ENCODE measurements at regions not wholly inside any gene's neighbourhood (a gene's known extent, or its start where the extent isn't known, plus 50 kb on each side); places are given as distances from the start of the nearest gene placed in this dataset.
"Not testable (repeated sequence)": the region's sequence is repeated elsewhere in the genome, so short reads cannot be mapped to it uniquely, and the experiment has no call there.

GRCh38 chrX:34338046-34338445 lies 205.9 kb upstream of the FAM47A start:
- no peak for ATAC-seq (ENCODE audit: insufficient number of reproducible peaks, low FRiP score, low read depth)
- Histone ChIP-seq H3K27ac (no peak overlapping the region), H3K4me1 (ENCODE audit: control insufficient read depth in 1 of 2, low read depth in 2 of 2) (no peaks in the 10 kb centered on the region), H3K9me3 (no peaks in the 10 kb centered on the region), H3K4me3 (no peak overlapping the region), H3K27me3 (replicated peaks; ENCODE audit: insufficient read depth) (no peaks in the 10 kb centered on the region), H3K36me3 (no peaks in the 10 kb centered on the region)
- no peak for TF ChIP-seq CTCF (IDR thresholded peaks at IDR 0.05)
- no peak for DNase-seq (ENCODE audit: low spot score)

GRCh38 chrX:34335376-34335775 lies 203.3 kb upstream of the FAM47A start:
- not testable (repeated sequence) for H3K36me3 ChIP-seq; H3K4me1 ChIP-seq (ENCODE audit: control insufficient read depth in 1 of 2, low read depth in 2 of 2); ATAC-seq (ENCODE audit: insufficient number of reproducible peaks, low FRiP score, low read depth); DNase-seq (ENCODE audit: low spot score); H3K9me3 ChIP-seq; H3K27me3 ChIP-seq (replicated peaks; ENCODE audit: insufficient read depth); H3K4me3 ChIP-seq; H3K27ac ChIP-seq

GRCh38 chrX:34332334-34332733 lies 200.2 kb upstream of the FAM47A start:
- no peak overlapping the region for H3K27ac ChIP-seq
- H3K27me3 ChIP-seq (replicated peaks; ENCODE audit: insufficient read depth), result no peaks in the 10 kb centered on the region
- no peaks in the 10 kb centered on the region for H3K4me1 ChIP-seq (ENCODE audit: control insufficient read depth in 1 of 2, low read depth in 2 of 2)
- no peaks in the 10 kb centered on the region for H3K9me3 ChIP-seq
- no peaks in the 10 kb centered on the region for H3K36me3 ChIP-seq
- H3K4me3 ChIP-seq, result no peak overlapping the region
- DNase-seq (ENCODE audit: low spot score), result no peak
- no peak for TF ChIP-seq CTCF (IDR thresholded peaks at IDR 0.05)
- no peak for ATAC-seq (ENCODE audit: insufficient number of reproducible peaks, low FRiP score, low read depth)

- Histone ChIP-seq H3K9me3 (no peaks in the 10 kb centered on the region), H3K27me3 (replicated peaks; ENCODE audit: insufficient read depth) (no peaks in the 10 kb centered on the region), H3K27ac (no peak overlapping the region), H3K4me3 (no peak overlapping the region), H3K36me3 (no peaks in the 10 kb centered on the region), H3K4me1 (ENCODE audit: control insufficient read depth in 1 of 2, low read depth in 2 of 2) (no peaks in the 10 kb centered on the region)
- TF ChIP-seq CTCF (IDR thresholded peaks at IDR 0.05), result no peak
- no peak for ATAC-seq (ENCODE audit: insufficient number of reproducible peaks, low FRiP score, low read depth)
- no peak for DNase-seq (ENCODE audit: low spot score)
Measured at GRCh38 chrX:34325460-34325859, 193.3 kb upstream of the FAM47A start.

GRCh38 chrX:34320424-34320823 lies 188.3 kb upstream of the FAM47A start:
- not testable (repeated sequence) for H3K36me3 ChIP-seq; H3K27me3 ChIP-seq (replicated peaks; ENCODE audit: insufficient read depth); ATAC-seq (ENCODE audit: insufficient number of reproducible peaks, low FRiP score, low read depth); H3K27ac ChIP-seq; H3K9me3 ChIP-seq; H3K4me3 ChIP-seq; DNase-seq (ENCODE audit: low spot score); H3K4me1 ChIP-seq (ENCODE audit: control insufficient read depth in 1 of 2, low read depth in 2 of 2)

- ATAC-seq (ENCODE audit: insufficient number of reproducible peaks, low FRiP score, low read depth), result no peak
- no peaks in the 10 kb centered on the region for H3K36me3 ChIP-seq
- H3K9me3 ChIP-seq, result no peaks in the 10 kb centered on the region
- no peak overlapping the region for H3K27ac ChIP-seq
- H3K4me3 ChIP-seq, result no peak overlapping the region
- no peak for DNase-seq (ENCODE audit: low spot score)
- H3K27me3 ChIP-seq (replicated peaks; ENCODE audit: insufficient read depth), result no peaks in the 10 kb centered on the region
- H3K4me1 ChIP-seq (ENCODE audit: control insufficient read depth in 1 of 2, low read depth in 2 of 2), result no peaks in the 10 kb centered on the region
- TF ChIP-seq CTCF (IDR thresholded peaks at IDR 0.05), result peak; percentile 44
Measured at GRCh38 chrX:34300871-34301270, 168.8 kb upstream of the FAM47A start.

All from thoracic aorta (tissue), 2 donors.